Fibroblast of lung (primary cell): ENCODE measurements at regions not wholly inside any gene's neighbourhood (a gene's known extent, or its start where the extent isn't known, plus 50 kb on each side); places are given as distances from the start of the nearest gene placed in this dataset.

Experiments
- EZH2 ChIP-seq: IDR thresholded peaks from 2 replicates; pipeline ENCODE4 v1.5.1; 2012; ENCODE audit warnings: low read length, control low read depth, mild to moderate bottlenecking; ENCODE audit errors: missing control alignments
- TF ChIP-seq, protein P1 (sequence below), 2 donors: IDR thresholded peaks in 1 of 2; conservative IDR thresholded peaks in 1 of 2; 1 replicate in 1 of 2; 2 replicates in 1 of 2; pipeline ENCODE4 v1.5.1; 2011 to 2012; ENCODE audit warnings: low read length in 2 of 2, control low read depth in 1 of 2, inconsistent platforms in 1 of 2, low read depth in 1 of 2, mild to moderate bottlenecking in 1 of 2

DNA sequence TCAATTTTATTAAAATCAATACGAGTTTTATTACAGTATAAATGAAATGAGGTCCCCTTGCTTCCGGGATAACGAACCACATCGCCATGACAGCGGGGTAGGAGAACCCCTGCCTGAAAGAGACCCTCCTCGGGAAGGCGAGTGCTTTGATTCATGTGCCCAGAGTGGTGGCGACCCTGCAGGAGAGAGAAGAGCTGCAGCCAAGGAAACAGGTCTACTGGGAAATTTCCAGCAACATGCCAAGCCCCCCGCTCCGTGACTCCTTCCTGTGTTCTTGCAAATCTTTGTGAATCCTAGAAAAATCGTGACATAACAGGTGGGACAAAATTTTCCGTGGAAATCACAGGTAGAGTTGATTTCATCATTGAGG is 162.5 kb downstream of the WSCD1 start:
- TF ChIP-seq, protein P1, sequence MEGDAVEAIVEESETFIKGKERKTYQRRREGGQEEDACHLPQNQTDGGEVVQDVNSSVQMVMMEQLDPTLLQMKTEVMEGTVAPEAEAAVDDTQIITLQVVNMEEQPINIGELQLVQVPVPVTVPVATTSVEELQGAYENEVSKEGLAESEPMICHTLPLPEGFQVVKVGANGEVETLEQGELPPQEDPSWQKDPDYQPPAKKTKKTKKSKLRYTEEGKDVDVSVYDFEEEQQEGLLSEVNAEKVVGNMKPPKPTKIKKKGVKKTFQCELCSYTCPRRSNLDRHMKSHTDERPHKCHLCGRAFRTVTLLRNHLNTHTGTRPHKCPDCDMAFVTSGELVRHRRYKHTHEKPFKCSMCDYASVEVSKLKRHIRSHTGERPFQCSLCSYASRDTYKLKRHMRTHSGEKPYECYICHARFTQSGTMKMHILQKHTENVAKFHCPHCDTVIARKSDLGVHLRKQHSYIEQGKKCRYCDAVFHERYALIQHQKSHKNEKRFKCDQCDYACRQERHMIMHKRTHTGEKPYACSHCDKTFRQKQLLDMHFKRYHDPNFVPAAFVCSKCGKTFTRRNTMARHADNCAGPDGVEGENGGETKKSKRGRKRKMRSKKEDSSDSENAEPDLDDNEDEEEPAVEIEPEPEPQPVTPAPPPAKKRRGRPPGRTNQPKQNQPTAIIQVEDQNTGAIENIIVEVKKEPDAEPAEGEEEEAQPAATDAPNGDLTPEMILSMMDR (conservative IDR thresholded peaks at IDR 0.05 in 1 of 2, IDR thresholded peaks at IDR 0.05 in 1 of 2; ENCODE audit: low read depth in 1 of 2, low read length in 2 of 2): no peak
- no peak for TF ChIP-seq EZH2
